GM20000 (cell line): ENCODE measurements at regions not wholly inside any gene's neighbourhood (a gene's known extent, or its start where the extent isn't known, plus 50 kb on each side); places are given as distances from the start of the nearest gene placed in this dataset.

Experiments used
- DNase-seq: peaks from one replicate; pipeline ENCODE4 v3.0.0; 2012; ENCODE audit warnings: low spot score
- CTCF ChIP-seq: IDR thresholded peaks from 2 replicates; pipeline ENCODE4 v1.5.1; 2012; ENCODE audit warnings: mild to moderate bottlenecking, control low read depth; ENCODE audit errors: extremely low read depth, missing control alignments

DNA sequence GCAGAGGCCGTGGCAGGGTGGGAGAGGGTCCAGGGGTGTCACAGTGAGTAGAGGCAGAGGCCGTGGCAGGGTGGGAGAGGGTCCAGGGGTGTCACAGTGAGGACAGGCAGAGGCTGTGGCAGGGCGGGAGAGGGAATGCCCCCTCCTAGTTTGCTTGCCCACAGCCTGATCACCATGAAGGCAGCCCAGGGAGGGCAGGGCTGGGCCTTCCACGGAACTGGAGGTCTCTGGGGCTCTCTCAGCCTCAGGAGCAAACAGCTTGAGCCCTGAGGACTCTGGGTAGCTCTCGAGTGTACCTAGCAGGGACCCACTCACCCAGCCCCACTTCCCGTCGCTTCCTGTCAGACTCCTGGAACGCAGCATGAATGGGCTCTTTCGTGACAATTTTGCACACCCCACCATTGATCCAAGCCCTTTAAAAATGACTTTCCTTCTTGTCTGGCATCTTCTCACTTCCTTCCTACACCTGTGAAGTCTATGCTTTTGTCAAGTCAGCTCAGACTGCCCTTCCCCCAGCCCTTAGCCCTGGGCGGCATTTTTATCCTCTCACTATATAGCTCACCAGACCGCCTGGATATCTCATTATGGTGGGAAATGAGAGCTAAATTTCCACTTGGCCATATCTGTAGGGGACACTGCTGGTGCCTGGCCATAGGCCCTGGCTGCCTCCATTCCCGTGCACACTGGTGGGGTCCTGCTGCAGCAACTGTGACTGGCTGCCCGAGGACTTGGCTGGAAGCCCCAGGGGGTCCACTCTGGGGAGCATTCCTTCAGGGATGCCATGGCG lies 140.3 kb downstream of the CDC5L start:
- no peak for DNase-seq
- TF ChIP-seq CTCF, result no peak

DNA sequence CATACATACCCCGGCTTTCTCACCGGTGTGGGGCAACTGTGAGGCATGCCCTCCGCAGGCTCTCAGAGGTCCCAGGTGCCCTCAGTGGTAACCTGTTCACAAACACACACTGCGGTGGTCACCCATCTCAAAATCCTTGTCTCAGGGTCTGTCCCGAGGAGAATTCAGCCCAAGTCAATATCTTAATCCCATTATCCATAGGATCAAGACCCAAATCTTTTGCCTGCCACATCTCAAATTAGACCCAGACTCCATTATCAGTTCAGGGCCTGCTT lies 140.8 kb downstream of the CDC5L start:
- TF ChIP-seq CTCF, result no peak
- DNase-seq, result no peak

- no peak for TF ChIP-seq CTCF
- DNase-seq, result no peak
Observed at GRCh38 chr6:44528716-44529115, 141.2 kb downstream of the CDC5L start.

DNA sequence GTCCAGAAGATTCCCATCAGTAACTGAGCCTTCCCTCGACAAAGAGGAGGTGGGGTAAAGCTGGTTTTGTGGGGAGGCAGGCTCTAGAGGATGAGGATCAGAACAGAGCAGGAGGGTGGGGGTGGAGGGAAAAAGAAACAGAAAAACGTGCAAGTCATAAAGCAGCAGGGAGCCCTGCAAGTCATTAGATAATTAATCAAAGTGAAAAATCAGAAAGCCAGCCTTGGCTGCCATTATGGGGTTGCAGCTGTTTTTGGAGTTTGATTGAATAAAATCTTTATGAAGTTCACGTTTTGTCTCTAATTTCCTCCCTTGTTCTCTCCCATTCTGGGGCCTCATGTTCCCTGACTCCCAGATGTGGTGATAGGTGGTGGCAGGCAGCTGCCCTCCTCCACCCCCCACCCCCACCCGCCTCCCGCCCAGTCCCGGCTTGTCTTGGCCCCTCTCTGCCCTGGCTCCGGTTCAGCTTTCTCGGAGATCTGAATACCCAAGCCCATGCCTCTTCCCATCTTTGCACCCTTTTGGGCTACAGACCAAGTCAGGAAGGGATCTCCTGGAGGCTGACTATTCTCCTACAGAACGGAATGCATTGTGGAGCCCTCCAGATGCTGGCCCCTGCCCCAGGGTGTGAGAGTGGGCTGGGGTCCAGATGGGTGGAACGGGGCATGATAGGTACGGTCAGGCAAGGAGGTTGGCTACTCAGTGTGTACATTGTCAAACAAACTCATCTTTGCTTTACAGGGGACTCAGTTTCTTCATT lies 141.8 kb downstream of the CDC5L start:
- no peak for TF ChIP-seq CTCF
- no peak for DNase-seq

DNA sequence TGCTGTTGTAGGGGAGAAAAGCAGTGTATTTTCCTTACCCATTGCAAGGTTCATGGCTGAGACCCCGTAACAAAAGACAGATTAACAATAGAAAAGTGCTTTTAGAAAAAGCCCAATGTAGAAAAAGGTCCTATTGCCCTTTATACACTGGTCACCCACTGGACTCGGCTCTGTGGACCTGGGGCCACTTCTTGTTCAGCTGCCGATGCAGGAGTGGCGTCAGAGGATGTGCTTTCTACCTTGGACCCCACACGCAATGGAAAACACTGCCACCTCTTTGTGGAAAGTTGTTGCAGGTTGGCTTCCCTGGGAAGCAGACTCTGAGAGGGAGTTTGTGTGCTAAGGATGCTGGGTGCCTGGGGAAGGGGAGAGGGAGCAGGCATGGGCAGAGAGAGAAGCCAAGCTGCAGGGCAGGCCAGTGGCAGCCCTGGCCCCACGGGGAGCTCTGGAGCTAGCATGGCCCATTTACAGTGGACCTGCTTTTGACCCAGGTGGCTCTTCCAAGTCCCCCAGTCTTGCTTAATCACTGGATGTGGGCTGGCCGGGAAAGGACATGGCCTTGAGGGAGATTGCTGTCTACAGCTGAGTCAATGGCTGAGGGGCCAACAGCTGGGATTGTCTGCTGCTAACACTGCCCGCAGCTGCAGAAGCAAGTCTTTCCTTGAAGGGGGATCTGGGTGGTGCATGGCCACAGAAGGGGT lies 142.9 kb downstream of the CDC5L start:
- no peak for DNase-seq
- TF ChIP-seq CTCF, result no peak

DNA sequence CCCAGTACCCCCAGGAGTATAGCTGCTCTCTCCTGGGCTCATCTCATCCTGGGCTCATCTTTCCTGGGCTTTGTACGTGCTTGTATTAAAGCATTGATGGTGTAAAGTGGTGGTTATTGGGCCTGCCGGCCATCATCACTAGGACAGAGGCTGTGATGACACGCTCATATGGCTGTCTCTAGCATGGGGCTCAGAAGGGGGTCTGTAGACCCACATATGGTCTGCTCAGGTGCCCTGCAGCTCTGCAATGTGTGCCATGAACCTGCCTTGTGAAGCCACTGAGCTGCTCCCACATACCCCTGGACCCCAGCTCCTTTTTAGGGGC lies 143.4 kb downstream of the CDC5L start:
- no peak for DNase-seq
- TF ChIP-seq CTCF, result no peak

GRCh38 chr6:44531442-44532015 lies 144.0 kb downstream of the CDC5L start:
- TF ChIP-seq CTCF, result no peak
- DNase-seq, result no peak
